ENCODE measurements at regions not wholly inside any gene's neighbourhood (a gene's known extent, or its start where the extent isn't known, plus 50 kb on each side); places are given as distances from the start of the nearest gene placed in this dataset.

DNA sequence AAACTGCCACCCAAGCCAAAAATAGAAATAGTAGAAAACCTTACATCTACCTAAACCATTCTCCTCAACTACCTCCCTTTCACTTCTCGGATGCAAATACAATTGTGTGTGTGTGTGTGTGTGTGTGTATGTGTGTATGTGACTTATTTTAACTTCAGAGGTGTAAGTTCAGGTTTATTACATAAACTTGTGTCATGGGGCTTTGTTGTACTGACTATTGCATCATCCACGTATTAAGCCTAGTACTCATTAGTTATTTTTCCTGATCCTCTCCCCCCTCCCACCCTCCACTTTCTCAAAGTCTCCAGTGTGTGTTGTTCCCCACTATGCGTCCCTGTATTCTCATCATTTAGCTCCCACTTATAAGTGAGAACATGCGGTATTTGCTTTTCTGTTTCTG, 592.5 kb upstream of the ATP2B1 start:
- no peak for DNase-seq

DNA sequence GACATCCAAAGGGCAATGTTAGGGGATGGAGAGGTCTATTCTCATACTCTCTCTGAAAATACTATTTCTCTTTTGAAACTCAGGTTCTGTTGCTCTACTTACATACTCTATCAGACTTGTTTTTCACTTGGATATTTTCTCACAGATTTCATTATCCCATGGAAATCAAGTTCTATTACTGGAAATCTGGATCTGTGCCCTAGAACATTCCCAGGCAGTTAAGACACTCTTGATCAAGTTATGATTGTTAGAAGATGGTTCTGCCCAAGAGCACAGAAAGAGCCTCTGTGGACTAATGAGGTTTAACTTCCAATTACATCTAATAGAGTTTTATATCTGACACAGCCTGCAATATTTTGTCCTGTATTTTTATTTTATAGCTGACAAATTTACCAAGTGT, 591.0 kb upstream of the ATP2B1 start:
- DNase-seq = no peak

DNA sequence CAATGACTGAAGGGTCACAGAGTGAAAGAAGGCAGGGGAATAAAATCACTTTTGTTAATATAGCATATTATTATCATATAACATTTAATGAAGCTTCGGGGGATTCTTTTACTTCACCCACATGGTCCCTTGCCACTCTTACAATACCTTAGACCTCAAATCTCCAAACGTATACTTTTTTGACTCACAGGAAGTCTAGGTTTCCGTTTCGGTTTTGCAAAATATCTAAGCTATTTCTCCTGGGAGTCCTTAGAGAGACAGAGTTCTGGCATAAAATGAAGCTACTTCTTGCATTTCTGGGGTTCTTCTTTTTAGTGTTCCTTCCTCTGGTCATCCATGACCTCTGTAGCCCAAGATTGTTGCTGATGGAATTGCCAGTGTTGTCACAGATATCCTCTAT, 590.5 kb upstream of the ATP2B1 start:
- DNase-seq = no peak

DNA sequence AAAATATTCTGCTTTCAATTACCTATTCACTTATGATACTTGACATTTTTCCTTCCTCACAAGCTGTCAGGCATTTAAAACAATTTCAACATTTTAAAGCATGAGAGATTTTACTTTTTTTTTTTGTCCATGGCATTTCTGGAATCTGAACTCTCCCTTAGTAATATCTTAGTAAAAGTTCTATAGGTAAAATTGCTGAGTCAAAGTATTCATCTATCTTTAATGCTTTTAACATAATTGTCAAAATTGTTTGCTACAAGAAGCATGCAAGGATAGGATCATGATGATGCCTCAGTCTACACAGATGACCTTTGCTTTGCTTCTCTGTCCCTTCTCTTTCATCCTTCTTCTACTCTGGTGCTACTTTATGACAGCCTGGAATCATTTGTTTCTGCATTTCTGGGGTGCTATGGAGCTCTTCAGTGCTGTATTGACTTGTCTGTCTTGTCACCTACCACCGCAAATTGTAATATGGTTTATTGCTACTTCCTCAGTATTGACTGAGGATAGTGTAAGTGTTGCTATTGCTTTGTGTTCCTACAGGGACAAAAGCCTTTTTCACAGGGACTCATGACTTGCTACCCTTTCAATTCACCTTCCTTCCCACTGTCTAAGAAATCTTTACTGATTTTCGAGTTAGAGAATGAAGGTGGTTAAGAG, 589.8 kb upstream of the ATP2B1 start:
- no peak for DNase-seq

DNA sequence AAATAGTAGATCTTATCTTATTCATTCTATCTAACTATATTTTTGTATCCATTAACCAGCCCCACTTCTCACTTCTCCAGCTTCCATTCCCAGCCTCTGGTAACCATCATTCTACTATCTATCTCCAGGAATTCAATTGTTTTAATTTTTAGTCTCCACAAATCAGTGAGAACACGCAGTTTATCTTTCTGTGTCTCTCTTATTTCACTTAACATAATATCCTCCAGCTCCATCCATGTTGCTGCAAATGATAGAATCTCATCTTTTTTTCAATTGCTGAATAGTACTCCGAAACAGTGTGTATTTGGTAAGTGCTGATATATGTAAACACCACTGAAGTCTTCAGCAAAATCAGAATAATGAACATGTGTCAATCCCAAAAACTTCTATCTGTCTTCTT, 587.2 kb upstream of the ATP2B1 start:
- DNase-seq = no peak

DNA sequence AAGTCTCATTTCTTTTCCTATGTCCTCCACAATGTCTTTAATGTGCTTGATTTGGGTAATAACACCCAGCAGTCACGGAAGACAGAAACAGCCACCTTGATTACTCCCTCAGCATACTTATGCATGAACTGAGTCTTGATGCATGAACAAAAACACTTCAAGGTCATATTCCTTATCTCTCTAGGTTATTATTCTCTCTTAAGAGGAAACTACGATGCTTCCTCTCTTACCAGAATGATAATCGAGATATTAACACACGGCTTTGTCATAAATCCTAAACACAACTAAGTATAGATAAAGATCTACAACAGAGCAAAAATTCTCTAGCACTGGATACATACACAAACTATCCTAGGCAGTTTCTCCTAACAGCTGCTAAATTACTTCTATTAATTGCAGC, 583.5 kb upstream of the ATP2B1 start:
- no peak for DNase-seq

- DNase-seq = no peak
Observed at GRCh38 chr12:90290980-90291975, 582.6 kb upstream of the ATP2B1 start.

DNA sequence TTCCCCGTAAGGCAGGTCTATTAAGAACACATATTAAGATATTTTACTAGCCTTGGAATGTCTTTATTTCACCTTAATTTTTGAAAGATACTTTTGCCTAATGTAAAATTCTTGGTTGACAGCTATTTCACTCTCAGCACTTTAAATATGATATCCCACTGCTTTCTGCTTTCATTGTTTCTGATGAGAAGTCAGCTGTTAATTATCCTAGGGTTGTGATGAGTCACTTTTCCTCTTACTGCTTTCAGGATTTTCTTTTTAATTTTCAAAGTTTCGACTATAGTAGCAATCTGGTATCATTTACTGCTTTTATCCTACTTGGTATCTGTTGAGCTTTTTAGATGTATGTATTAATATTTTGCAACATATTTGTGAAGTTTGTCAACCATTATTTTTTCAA, 578.9 kb upstream of the ATP2B1 start:
- no peak for DNase-seq

DNA sequence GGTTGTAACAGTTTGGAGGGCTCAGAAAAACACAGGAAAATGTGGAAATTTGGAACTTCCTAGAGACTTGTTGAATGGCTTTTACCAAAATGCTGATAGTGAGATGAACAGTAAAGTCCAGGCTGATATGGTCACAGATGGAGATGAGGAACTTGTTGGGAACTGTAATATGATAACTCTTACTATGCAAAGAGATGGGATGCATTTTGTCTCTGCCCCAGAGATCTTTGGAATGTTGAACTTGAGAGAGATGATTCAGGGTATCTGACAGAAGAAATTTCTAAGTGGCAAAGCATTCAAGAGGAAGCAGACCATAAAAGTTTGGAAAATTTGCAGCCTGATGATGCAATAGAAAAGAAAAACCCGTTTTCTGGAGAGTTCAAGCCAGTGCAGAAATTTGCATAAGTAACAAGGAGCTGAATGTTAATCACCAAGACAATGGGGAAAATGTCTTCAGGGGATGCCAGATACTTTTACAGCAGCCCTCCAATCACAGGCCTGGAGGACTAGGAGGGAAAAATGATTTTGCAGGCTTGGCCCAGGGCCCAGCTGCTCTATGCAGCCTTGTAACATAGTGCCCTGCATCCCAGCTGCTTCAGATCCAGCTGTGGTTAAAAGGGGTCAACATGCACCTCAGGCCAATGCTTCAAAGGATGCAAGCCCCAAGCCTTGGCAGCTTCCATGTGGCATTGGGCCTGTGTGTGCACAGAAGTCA, 572.7 kb upstream of the ATP2B1 start:
- DNase-seq = no peak

GRCh38 chr12:90280564-90281058, 572.0 kb upstream of the ATP2B1 start:
- no peak for DNase-seq

DNA sequence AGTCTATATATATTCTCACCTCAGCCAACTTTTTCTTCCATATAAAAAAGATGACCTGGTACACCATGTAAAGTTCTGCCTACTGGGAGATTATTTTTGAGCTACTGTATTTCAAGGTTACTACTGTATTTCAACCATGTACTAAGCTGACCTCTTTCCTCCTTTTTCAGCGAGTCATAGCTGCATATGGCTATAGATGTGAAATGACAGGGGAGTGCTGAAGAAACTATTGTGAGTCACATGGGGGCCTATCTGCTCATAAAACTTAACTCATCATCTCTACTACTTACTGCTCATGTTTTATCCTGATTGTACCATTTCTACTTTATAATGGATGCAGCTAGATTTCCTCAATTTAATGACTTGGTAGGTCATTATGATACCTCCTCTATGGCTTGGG, 571.4 kb upstream of the ATP2B1 start:
- DNase-seq = no peak

DNA sequence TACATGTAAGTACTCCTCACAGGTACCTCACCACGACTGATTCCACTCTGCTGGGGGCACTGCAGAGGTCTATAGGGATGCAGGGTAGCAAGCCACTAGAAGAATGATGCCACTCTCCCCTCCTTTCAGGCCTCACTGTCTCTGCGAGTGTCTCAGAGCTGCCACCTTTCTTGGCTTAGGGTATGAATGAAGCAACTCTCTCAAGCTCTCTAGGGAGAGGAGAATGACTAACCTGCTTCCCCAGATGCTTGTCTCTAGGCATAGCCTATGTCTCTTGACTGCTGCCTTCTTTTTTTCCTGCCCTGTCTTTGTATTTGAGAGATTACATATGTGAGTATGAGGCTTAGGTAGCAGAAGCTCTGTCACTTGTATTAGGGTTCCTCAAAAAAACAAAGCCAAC, 566.5 kb upstream of the ATP2B1 start:
- no peak for DNase-seq

- DNase-seq = no peak
Observed at GRCh38 chr12:90274407-90274806, 565.8 kb upstream of the ATP2B1 start.

DNA sequence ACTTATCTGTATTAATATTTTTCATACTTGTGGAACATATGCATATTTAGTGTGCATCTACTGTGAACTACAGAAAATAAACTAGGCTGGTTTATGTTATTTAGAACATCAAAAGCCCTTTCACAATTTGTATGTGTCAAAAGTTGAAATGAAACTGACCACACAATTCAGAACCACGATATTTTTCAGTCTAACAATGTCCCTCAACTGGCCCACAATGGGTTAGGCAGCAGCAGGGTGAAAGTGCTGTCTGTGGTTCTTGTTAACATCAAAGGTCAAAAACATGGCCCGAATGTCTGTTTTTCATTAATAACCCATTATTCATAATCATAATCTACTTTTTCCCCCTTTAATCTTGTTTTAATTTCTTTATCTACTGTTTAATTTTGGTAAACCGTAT, 559.9 kb upstream of the ATP2B1 start:
- no peak for DNase-seq

GRCh38 chr12:90262251-90262650, 553.6 kb upstream of the ATP2B1 start:
- DNase-seq = no peak

DNA sequence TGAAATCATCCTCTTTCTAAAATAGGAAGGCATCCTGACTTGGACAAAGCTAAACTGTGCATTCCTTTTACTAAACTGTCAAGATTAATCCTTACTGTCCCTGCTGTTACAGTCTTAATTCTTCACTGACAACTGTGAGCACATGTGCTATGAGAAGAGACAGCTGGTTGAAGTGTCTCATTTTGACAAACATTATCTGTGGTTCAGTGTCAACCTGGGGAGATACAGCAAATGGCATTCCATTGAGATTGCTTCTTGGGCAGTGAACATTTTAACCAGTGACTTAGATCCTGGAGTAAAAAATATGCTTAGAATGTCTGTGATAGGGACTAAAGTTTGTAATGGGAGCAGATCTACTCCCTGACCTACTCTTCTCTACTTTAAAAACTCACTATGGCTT, 552.6 kb upstream of the ATP2B1 start:
- DNase-seq = no peak

- no peak for DNase-seq
Observed at GRCh38 chr12:90260136-90260535, 551.5 kb upstream of the ATP2B1 start.

DNA sequence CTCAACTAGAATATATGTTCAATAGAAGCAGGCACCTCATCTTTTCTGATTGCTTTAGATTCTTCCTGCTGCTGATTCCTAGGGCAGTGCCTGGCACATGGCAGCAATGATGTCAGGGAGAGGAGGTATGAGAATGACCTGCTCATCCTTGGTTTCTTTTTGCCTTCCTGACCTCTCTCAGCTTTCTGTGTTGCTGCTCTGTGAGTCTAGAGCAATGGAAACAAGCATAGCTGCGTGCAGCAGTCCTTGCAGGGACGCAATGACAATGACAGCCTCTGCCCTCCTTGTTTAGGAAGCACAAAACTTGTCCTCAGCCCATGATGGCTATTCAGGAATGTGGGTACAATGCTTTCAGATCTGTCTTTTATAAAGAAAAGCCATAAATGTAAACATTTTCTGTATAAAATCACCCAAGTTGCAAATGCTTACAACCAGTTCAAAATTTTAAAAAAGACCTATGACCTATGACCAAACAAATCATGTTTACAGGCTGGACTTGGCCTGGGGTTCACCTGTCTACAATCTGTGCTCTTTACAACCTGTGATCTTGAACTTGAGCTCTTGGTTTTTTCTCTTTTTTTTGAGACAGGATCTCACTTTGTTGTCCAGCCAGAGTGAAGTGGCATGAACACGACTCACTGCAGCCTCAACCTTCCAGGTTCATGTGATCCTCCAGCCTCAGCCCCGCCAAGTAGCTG, 549.4 kb upstream of the ATP2B1 start:
- no peak for DNase-seq

- no peak for DNase-seq
Observed at GRCh38 chr12:90254796-90255195, 546.2 kb upstream of the ATP2B1 start.

DNA sequence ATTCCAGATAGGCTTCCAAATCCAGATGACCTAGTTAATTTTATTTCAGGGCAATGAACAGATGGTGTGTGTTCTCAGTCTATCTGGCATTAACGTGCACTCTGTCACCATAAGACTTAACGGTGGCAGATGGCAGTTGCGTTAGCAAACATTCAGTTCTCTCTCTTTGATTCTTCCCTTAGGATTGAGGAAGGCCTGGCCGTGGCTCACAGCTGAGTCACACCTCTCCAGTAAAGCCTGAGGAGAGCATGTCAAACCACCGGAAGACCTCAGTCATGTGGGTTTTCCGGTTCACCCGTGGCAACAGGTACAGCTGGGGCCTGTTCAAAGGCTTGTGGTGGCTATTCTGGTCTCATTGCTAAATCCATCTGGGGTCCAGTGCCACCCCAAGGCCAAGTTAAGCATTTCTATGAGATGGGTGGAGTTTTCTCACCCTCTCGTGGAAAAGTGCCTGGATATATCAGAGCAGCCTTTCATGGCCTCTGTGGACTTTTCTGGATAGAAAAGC, 545.1 kb upstream of the ATP2B1 start:
- no peak for DNase-seq

- no peak for DNase-seq
Observed at GRCh38 chr12:90253136-90253535, 544.5 kb upstream of the ATP2B1 start.

DNA sequence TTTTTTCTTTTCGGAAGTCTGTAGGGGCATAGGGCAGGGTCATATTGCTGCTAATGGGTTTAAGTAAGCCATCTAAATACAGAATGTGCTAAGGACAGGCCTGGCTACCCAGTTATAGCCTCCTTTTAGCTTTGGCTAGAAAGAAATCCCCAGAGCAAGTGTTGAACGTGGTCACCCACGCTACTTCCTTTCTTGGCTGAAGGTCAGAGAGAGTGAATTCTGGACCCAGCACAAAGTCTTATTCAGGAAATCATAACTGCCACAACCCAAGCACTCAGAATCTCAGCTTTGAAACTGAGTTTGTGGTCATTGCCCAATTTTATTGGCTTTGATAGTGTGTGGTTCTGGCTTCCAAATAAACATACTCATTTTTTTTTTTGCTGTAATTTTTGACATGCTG, 542.1 kb upstream of the ATP2B1 start:
- DNase-seq = no peak

GRCh38 chr12:90250042-90250441, 541.4 kb upstream of the ATP2B1 start:
- no peak for DNase-seq
